Pancreas (tissue), 10 donors: ENCODE measurements at regions not wholly inside any gene's neighbourhood (a gene's known extent, or its start where the extent isn't known, plus 50 kb on each side); places are given as distances from the start of the nearest gene placed in this dataset.
"Not testable (repeated sequence)": the region's sequence is repeated elsewhere in the genome, so short reads cannot be mapped to it uniquely, and the experiment has no call there.

Experiments used
- ATAC-seq, 4 donors: fragments of 200-7000 bp; cut with Tn5 transposase; one replicate each; pipeline versions ENCODE4 v1.8.0 to v1.9.1; 2020; ENCODE audit warnings: mild to moderate bottlenecking in 4 of 4, moderate library complexity in 4 of 4
- DNase-seq, 6 donors: peaks; one replicate each; pipeline ENCODE4 v3.0.0-alpha.2; 2020
- FAIRE-seq: peaks from 2 replicates; lab custom pipeline; 2012; peaks lifted over from hg19 to GRCh38; lab: Jason Lieb, UNC
- H3K27ac ChIP-seq, 4 donors: fragments of 200-600 bp; sonication (generic); 1 replicate in 3 of 4; 2 replicates in 1 of 4; pipeline versions ENCODE4 v1.5.0 to v1.8.0; 2020
- H3K27me3 ChIP-seq, 4 donors: fragments of 200-600 bp; one replicate each; pipeline ENCODE4 v1.8.0; 2021
- H3K36me3 ChIP-seq, 3 donors: fragments of 200-600 bp; sonication (generic) in 1 of 3; one replicate each; pipeline versions ENCODE4 v1.5.0 to v1.8.0; 2020 to 2021
- H3K4me1 ChIP-seq, 3 donors: fragments of 200-600 bp; one replicate each; pipeline ENCODE4 v1.8.0; 2021
- H3K4me3 ChIP-seq, 4 donors: fragments of 200-600 bp; sonication (generic) in 2 of 4; one replicate each; pipeline versions ENCODE4 v1.5.0 to v1.8.0; 2020 to 2021
- H3K9me3 ChIP-seq, 4 donors: fragments of 200-600 bp; one replicate each; pipeline ENCODE4 v1.8.0; 2021
- WGBS, 2 donors: extraction: QIAGEN DNeasy Blood & Tissue Kit; methylation state at CpG; one replicate each; pipeline ENCODE4 v1.1.7; 2013; 5-methylcytosine and 5-hydroxymethylcytosine counted together
- intact Hi-C, 3 donors: fragments of 100-400 bp; cut with DNase I; formaldehyde crosslinking; loops; one replicate each; pipeline versions ENCODE4 v1.11.1 to v1.14.2; 2022
- TF ChIP-seq, protein P1 (sequence below), 4 donors: fragments of 200-600 bp; sonication (generic) in 3 of 4; IDR thresholded peaks; one replicate each; pipeline versions ENCODE4 v1.5.0 to v1.8.0; 2021; ENCODE audit warnings: antibody characterized with exemption in 4 of 4
- donor health status: healthy with polysubstance abuse.
- donor health status: DM: no; HTN: no; CAD: no; lungs with moderate emphysema.
- donor health status: DM: no; HTN: no; CAD: no.
- donor health status: control.
- donor health status: control.
- donor health status: Bipolar disorder and iron deficiency.
- donor health status: DM: yes; HTN: yes; CAD: no.
- donor health status: DM: no; HTN: no; CAD: no.
- donor health status: DM: no; HTN: no; CAD: no.
- donor health status: DM: yes; HTN: yes; CAD: no.

GRCh38 chrX:53883196-53883595, 161.1 kb downstream of the PHF8 start:
- intact Hi-C loops: no loop called here
- H3K27me3 ChIP-seq: no peaks in the 10 kb centered on the region
- DNase-seq: no peak
- TF ChIP-seq, protein P1, sequence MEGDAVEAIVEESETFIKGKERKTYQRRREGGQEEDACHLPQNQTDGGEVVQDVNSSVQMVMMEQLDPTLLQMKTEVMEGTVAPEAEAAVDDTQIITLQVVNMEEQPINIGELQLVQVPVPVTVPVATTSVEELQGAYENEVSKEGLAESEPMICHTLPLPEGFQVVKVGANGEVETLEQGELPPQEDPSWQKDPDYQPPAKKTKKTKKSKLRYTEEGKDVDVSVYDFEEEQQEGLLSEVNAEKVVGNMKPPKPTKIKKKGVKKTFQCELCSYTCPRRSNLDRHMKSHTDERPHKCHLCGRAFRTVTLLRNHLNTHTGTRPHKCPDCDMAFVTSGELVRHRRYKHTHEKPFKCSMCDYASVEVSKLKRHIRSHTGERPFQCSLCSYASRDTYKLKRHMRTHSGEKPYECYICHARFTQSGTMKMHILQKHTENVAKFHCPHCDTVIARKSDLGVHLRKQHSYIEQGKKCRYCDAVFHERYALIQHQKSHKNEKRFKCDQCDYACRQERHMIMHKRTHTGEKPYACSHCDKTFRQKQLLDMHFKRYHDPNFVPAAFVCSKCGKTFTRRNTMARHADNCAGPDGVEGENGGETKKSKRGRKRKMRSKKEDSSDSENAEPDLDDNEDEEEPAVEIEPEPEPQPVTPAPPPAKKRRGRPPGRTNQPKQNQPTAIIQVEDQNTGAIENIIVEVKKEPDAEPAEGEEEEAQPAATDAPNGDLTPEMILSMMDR (IDR thresholded peaks at IDR 0.05): no peak
- H3K36me3 ChIP-seq: no peaks in the 10 kb centered on the region
- H3K27ac ChIP-seq: no peak overlapping the region
- 69 to 96% methylated on average over 3 of the region's 3 CpGs for WGBS, 2 donors
- ATAC-seq: no peak
- FAIRE-seq: no peak
- H3K9me3 ChIP-seq: no peaks in the 10 kb centered on the region
- H3K4me1 ChIP-seq: no peaks in the 10 kb centered on the region
- H3K4me3 ChIP-seq: no peak overlapping the region

DNA sequence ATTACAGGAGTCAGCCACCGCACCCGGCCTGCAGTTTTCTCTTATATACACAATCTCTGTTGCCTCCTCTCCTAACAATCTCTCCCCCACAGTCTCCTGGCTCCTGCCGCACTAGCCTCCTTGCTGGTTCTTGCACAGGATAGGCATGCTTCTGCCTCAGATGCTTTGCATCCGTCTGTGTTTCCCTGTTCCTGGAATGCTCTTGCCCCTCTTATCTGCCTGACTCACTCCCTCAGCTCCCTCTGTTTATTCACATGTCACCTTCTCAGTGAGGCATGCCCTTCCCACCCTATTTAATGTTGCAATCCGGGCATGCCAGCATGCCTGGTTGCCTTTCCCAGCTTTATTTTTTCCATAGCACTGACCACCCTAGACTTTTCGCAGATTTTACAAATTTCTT, 161.9 kb downstream of the PHF8 start:
- Histone ChIP-seq H3K36me3 (no peaks in the 10 kb centered on the region), H3K4me3 (no peak overlapping the region), H3K27ac (no peak overlapping the region), H3K9me3 (no peaks in the 10 kb centered on the region), H3K4me1 (no peaks in the 10 kb centered on the region), H3K27me3 (no peaks in the 10 kb centered on the region)
- intact Hi-C loops: no loop called here
- ATAC-seq: peak; percentile 97 to 100 (median 98)
- TF ChIP-seq, protein P1 (IDR thresholded peaks at IDR 0.05): no peak
- FAIRE-seq: no peak
- peak in 4 of 6 donors; percentile 35 to 63 (median 46) for DNase-seq
- whole genome bisulfite sequencing, 2 donors: 12 to 34% methylated on average over 6 of the region's 6 CpGs

- H3K36me3 ChIP-seq, H3K4me3 ChIP-seq, FAIRE-seq, H3K27ac ChIP-seq, H3K4me1 ChIP-seq, H3K9me3 ChIP-seq, DNase-seq, H3K27me3 ChIP-seq, intact Hi-C loops, ATAC-seq: not testable (repeated sequence)
- 53 to 62% methylated on average over 2 of the region's 2 CpGs for WGBS, 2 donors
These were observed 163.5 kb downstream of the PHF8 start for GRCh38 chrX:53880786-53881185.

DNA sequence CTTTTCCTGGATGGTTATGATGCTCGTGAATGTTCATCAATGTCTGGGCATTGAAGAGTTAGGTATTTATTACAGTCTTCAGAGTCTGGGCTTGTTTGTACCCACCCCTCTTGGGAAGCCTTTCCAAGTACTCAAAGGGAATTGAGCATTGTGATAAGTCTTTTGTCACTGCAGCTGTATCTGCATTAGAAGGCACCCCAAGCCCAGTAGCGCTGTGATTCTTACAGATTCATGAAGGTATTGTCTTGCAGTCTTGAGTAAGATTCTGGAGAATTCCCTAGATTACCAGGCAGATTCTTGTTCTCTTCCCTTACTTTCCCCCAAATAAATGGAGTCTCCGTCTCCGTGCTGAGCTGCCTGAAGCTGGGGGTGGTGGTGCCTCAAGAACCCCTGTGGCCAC, 173.4 kb upstream of the HUWE1 start:
- Histone ChIP-seq H3K4me1 (no peaks in the 10 kb centered on the region), H3K4me3 (no peak overlapping the region), H3K27ac (no peak overlapping the region), H3K9me3 (no peaks in the 10 kb centered on the region), H3K36me3 (no peaks in the 10 kb centered on the region), H3K27me3 (no peaks in the 10 kb centered on the region)
- 78 to 92% methylated on average over 4 of the region's 4 CpGs for WGBS, 2 donors
- intact Hi-C loops: no loop called here
- FAIRE-seq: no peak
- TF ChIP-seq, protein P1 (IDR thresholded peaks at IDR 0.05): no peak
- ATAC-seq: no peak
- no peak for DNase-seq

- Histone ChIP-seq H3K4me1 (no peaks in the 10 kb centered on the region), H3K27me3 (no peaks in the 10 kb centered on the region), H3K4me3 (no peak overlapping the region), H3K27ac (no peak overlapping the region), H3K36me3 (no peaks in the 10 kb centered on the region), H3K9me3 (no peaks in the 10 kb centered on the region)
- 31 to 34% methylated on average over 8 of the region's 8 CpGs for WGBS, 2 donors
- intact Hi-C loops: no loop called here
- peak; percentile 41 for FAIRE-seq
- TF ChIP-seq, protein P1 (IDR thresholded peaks at IDR 0.05): peak in 3 of 4 donors; percentile 8 to 16 (median 15)
- peak in 2 of 6 donors; percentile 4 to 40 for DNase-seq
- peak; percentile 55 to 86 (median 76) for ATAC-seq
These were observed 145.4 kb upstream of the HUWE1 start for GRCh38 chrX:53831662-53832635.
